ENCODE measurements at regions not wholly inside any gene's neighbourhood (a gene's known extent, or its start where the extent isn't known, plus 50 kb on each side); places are given as distances from the start of the nearest gene placed in this dataset.

DNA sequence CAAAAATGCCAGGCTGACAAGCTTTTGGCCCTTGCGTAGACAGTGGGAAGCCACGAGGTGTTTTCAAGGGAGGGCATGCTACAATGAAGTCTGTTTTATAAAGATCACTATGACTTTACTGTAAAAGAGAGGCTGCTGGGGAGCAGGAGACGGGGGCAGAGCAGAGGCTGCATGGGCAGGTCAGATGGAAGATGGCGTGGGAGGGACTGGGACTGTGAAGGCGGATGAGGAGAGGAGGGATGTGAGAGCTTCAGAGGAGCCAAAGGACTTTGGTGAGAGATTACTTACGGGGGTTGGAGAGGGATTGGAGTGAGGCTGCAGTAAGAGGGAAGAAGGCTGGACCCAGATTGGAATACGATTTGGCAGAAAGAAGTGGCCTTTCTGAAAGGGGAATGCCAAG is 86.6 kb upstream of the PCBD1 start:
- TF ChIP-seq, protein P1, sequence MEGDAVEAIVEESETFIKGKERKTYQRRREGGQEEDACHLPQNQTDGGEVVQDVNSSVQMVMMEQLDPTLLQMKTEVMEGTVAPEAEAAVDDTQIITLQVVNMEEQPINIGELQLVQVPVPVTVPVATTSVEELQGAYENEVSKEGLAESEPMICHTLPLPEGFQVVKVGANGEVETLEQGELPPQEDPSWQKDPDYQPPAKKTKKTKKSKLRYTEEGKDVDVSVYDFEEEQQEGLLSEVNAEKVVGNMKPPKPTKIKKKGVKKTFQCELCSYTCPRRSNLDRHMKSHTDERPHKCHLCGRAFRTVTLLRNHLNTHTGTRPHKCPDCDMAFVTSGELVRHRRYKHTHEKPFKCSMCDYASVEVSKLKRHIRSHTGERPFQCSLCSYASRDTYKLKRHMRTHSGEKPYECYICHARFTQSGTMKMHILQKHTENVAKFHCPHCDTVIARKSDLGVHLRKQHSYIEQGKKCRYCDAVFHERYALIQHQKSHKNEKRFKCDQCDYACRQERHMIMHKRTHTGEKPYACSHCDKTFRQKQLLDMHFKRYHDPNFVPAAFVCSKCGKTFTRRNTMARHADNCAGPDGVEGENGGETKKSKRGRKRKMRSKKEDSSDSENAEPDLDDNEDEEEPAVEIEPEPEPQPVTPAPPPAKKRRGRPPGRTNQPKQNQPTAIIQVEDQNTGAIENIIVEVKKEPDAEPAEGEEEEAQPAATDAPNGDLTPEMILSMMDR (conservative IDR thresholded peaks at IDR 0.05; ENCODE audit: low read length) = no peak
- no peak for TF ChIP-seq EZH2phosphoT487 (IDR thresholded peaks at IDR 0.05; ENCODE audit: borderline replicate concordance)

Measured in Loucy (cell line).